ENCODE measurements at regions not wholly inside any gene's neighbourhood (a gene's known extent, or its start where the extent isn't known, plus 50 kb on each side); places are given as distances from the start of the nearest gene placed in this dataset.

GRCh38 chr13:48155848-48156247 lies 60.9 kb upstream of the MED4 start:
- Histone ChIP-seq H4K5ac (ENCODE audit: low read depth, low read length) (no peak overlapping the region), H3K4ac (ENCODE audit: low read depth, low read length) (no peak overlapping the region), H3K27ac (ENCODE audit: insufficient read depth, low read length) (no peak overlapping the region), H3K4me3 (ENCODE audit: insufficient read depth, low read depth, low read length) (no peak overlapping the region), H4K91ac (ENCODE audit: insufficient read depth, low read depth, low read length) (no peak overlapping the region), H2AFZ (replicated peaks; ENCODE audit: low read length, poor library complexity) (no peak overlapping the region), H3K9me1 (ENCODE audit: insufficient read depth, low read length) (no peaks in the 10 kb centered on the region; the same call in 1 of the 2 replicates), H3K36me3 (ENCODE audit: control insufficient read depth, insufficient read depth, low read length) (no peaks in the 10 kb centered on the region), H3K4me1 (ENCODE audit: control insufficient read depth, insufficient read depth, low read length) (no peaks in the 10 kb centered on the region), H4K20me1 (ENCODE audit: insufficient read depth, low read length) (no peaks in the 10 kb centered on the region), H2BK15ac (ENCODE audit: low read depth, low read length) (no peak overlapping the region), H2BK5ac (ENCODE audit: low read depth, low read length, poor library complexity, severe bottlenecking) (no peak overlapping the region), H3K9me3 (ENCODE audit: control insufficient read depth, insufficient read depth, low read length) (no peaks in the 10 kb centered on the region), H2AK9ac (replicated peaks; ENCODE audit: low read depth, low read length, poor library complexity) (no peak overlapping the region), H3K14ac (replicated peaks; ENCODE audit: low read depth, low read length) (no peak overlapping the region), H4K8ac (ENCODE audit: low read depth in 2 of 2, low read length in 2 of 2) (no peak overlapping the region), H3K79me1 (ENCODE audit: low read depth in 1 of 2, low read length in 2 of 2) (no peaks in the 10 kb centered on the region), H3K23ac (ENCODE audit: low read depth, low read length) (no peak overlapping the region), H3K56ac (ENCODE audit: extremely low read depth, insufficient read depth, low read length) (no peak overlapping the region), H3K4me2 (ENCODE audit: low read depth, low read length) (no peak overlapping the region), H3K18ac (ENCODE audit: low read depth, low read length) (no peak overlapping the region), H2BK120ac (ENCODE audit: low read depth, low read length) (no peak overlapping the region), H3K27me3 (ENCODE audit: control insufficient read depth, insufficient read depth, low read length) (no peaks in the 10 kb centered on the region), H3K9ac (ENCODE audit: low read depth, low read length) (no peak overlapping the region), H2BK20ac (ENCODE audit: low read depth, low read length) (no peak overlapping the region), H2AK5ac (ENCODE audit: low read depth, low read length) (no peak overlapping the region)
- intact Hi-C loops (cut with micrococcal nuclease) = no loop called here
- POLR2A ChIA-PET (ENCODE audit: unreplicated experiment) = no interaction called here
- CTCF ChIA-PET = no interaction called here
- dilution Hi-C loops (cut with HindIII; ENCODE audit: low sequenced_read_pairs, unreplicated experiment) = no loop called here
- no CpG with 5 or more reads among the region's 2 CpGs for WGBS, 2 experiments (ENCODE audit: extremely low coverage in 2 of 2, insufficient read length in 1 of 2)
- no TSS peak for BruUV-seq (replicated peaks)
- DNase-seq (peak; percentile 33), ATAC-seq (ENCODE audit: low read depth) (no peak)
- TF ChIP-seq USF2 (IDR thresholded peaks at IDR 0.05; ENCODE audit: low read depth, low read length) = no peak
- TF ChIP-seq POLR2A (IDR thresholded peaks at IDR 0.05; ENCODE audit: low read depth, low read length) = no peak
- TF ChIP-seq SMC3 (IDR thresholded peaks at IDR 0.05; ENCODE audit: low read depth, low read length) = no peak
- TF ChIP-seq BHLHE40 (IDR thresholded peaks at IDR 0.05; ENCODE audit: low read depth, low read length) = no peak
- no peak for TF ChIP-seq ELK1 (IDR thresholded peaks at IDR 0.05; ENCODE audit: borderline replicate concordance, low read depth, low read length)
- TF ChIP-seq MAZ (IDR thresholded peaks at IDR 0.05; ENCODE audit: borderline replicate concordance, low read depth, low read length) = no peak
- TF ChIP-seq RAD21 (IDR thresholded peaks at IDR 0.05; ENCODE audit: low read length) = no peak
- TF ChIP-seq CEBPB (IDR thresholded peaks at IDR 0.05; ENCODE audit: low read depth, low read length) = no peak
- no peak for TF ChIP-seq CHD1 (IDR thresholded peaks at IDR 0.05; ENCODE audit: low read depth, low read length)
- TF ChIP-seq RCOR1 (IDR thresholded peaks at IDR 0.05; ENCODE audit: insufficient replicate concordance, low read length) = no peak
- in situ Hi-C loops (cut with MboI; ENCODE audit: low sequenced_read_pairs) = no loop called here

Data from IMR-90 (cell line).